Neural cell (in vitro differentiated cells): ENCODE measurements at regions not wholly inside any gene's neighbourhood (a gene's known extent, or its start where the extent isn't known, plus 50 kb on each side); places are given as distances from the start of the nearest gene placed in this dataset.

ENCODE experiments used
- H2AFZ ChIP-seq: fragments of 200-600, 300-800 bp; sonication (generic), shearing (Covaris generic); 2 replicates; pipeline ENCODE4 v1.6.0; 2014; ENCODE audit warnings: low read depth, mild to moderate bottlenecking, antibody characterized with exemption, low read length, moderate library complexity
- H3F3A ChIP-seq: fragments of 200-600 bp; shearing (Covaris generic); 2 replicates; pipeline ENCODE4 v1.6.1; 2016; ENCODE audit warnings: mild to moderate bottlenecking, moderate library complexity, mixed read lengths, antibody characterized with exemption, low read length; ENCODE audit not compliant: insufficient read depth, poor library complexity, severe bottlenecking
- H3K27ac ChIP-seq: fragments of 200-600, 300-800 bp; sonication (generic), shearing (Covaris generic); 2 replicates; pipeline ENCODE4 v1.5.1; 2014; ENCODE audit warnings: mild to moderate bottlenecking, low read length, moderate library complexity
- H3K27me3 ChIP-seq: fragments of 300-800, 200-600 bp; sonication (generic), shearing (Covaris generic); 2 replicates; pipeline ENCODE4 v1.6.0; 2014; ENCODE audit warnings: mild to moderate bottlenecking, low read depth, low read length, moderate library complexity; ENCODE audit not compliant: insufficient read depth
- H3K36me3 ChIP-seq: fragments of 300-800, 200-600 bp; sonication (generic), shearing (Covaris generic); 2 replicates; pipeline ENCODE4 v1.5.1; 2014; ENCODE audit warnings: mild to moderate bottlenecking, antibody characterized with exemption, low read length, moderate library complexity; ENCODE audit not compliant: insufficient read depth
- H3K4me2 ChIP-seq: fragments of 300-800, 200-600 bp; sonication (generic), shearing (Covaris generic); 2 replicates; pipeline ENCODE4 v1.6.0; 2014; ENCODE audit warnings: mild to moderate bottlenecking, low read length
- H3K4me3 ChIP-seq: fragments of 300-800, 200-600 bp; sonication (generic), shearing (Covaris generic); 2 replicates; pipeline ENCODE4 v1.5.1; 2014; ENCODE audit warnings: mild to moderate bottlenecking, low read length, moderate library complexity
- H3K79me2 ChIP-seq: fragments of 200-600 bp; shearing (Covaris generic); replicated peaks from 2 replicates; pipeline ENCODE4 v1.6.0; 2014; ENCODE audit warnings: mild to moderate bottlenecking, low read length, moderate library complexity; ENCODE audit not compliant: insufficient read depth
- H3K9ac ChIP-seq: fragments of 300-800, 200-600 bp; sonication (generic), shearing (Covaris generic); 2 replicates; pipeline ENCODE4 v1.6.1; 2016; ENCODE audit warnings: mild to moderate bottlenecking, low read length, mixed read lengths
- H3K9me2 ChIP-seq: fragments of 200-600 bp; shearing (Covaris generic); 2 replicates; pipeline ENCODE4 v1.6.1; 2016; ENCODE audit warnings: mild to moderate bottlenecking, low read length, mixed read lengths; ENCODE audit not compliant: insufficient read depth
- H3K9me3 ChIP-seq: fragments of 200-600, 300-800 bp; sonication (generic), shearing (Covaris generic); 2 replicates; pipeline ENCODE4 v1.6.1; 2016; ENCODE audit warnings: mild to moderate bottlenecking, mixed run types, low read length, moderate library complexity, mixed read lengths
- H4K20me1 ChIP-seq: fragments of 200-600 bp; shearing (Covaris generic); 2 replicates; pipeline ENCODE4 v1.6.1; 2016; ENCODE audit warnings: mild to moderate bottlenecking, mixed run types; ENCODE audit not compliant: insufficient read depth
- EP300 ChIP-seq: fragments of 450-650 bp; conservative IDR thresholded peaks from 2 replicates; pipeline ENCODE4 v1.6.1; 2014; ENCODE audit warnings: antibody characterized with exemption, mild to moderate bottlenecking, moderate library complexity; ENCODE audit not compliant: poor library complexity, severe bottlenecking
- EZH2 ChIP-seq: fragments of 200-600, 300-800 bp; shearing (Covaris generic), sonication (generic); IDR thresholded peaks from 2 replicates; pipeline ENCODE4 v1.6.1; 2014; ENCODE audit warnings: antibody characterized with exemption, low read length, borderline replicate concordance, mild to moderate bottlenecking; ENCODE audit not compliant: insufficient read depth, poor library complexity, severe bottlenecking
- MXI1 ChIP-seq: fragments of 450-650 bp; conservative IDR thresholded peaks from 2 replicates; pipeline ENCODE4 v1.6.1; 2014; ENCODE audit warnings: antibody characterized with exemption, mild to moderate bottlenecking; ENCODE audit not compliant: poor library complexity, severe bottlenecking
- POLR2AphosphoS5 ChIP-seq: IDR thresholded peaks from 2 replicates; pipeline ENCODE4 v1.6.1; 2012
- RAD21 ChIP-seq: fragments of 450-650 bp; conservative IDR thresholded peaks from 2 replicates; pipeline ENCODE4 v1.6.1; 2014; ENCODE audit warnings: antibody characterized with exemption, mild to moderate bottlenecking, moderate library complexity
- SMC3 ChIP-seq: fragments of 450-650 bp; conservative IDR thresholded peaks from 2 replicates; pipeline ENCODE4 v1.6.1; 2014; ENCODE audit warnings: antibody characterized with exemption, mild to moderate bottlenecking, moderate library complexity; ENCODE audit not compliant: poor library complexity
- TAF1 ChIP-seq: IDR thresholded peaks from 2 replicates; pipeline ENCODE4 v1.6.1; 2012; ENCODE audit warnings: low read depth
- TF ChIP-seq, protein P1 (sequence below): fragments of 450-650 bp; IDR thresholded peaks from 2 replicates; pipeline ENCODE4 v1.5.1; 2014; ENCODE audit warnings: antibody characterized with exemption, mild to moderate bottlenecking, moderate library complexity; ENCODE audit not compliant: poor library complexity, severe bottlenecking
- TF ChIP-seq, protein P2 (sequence below): IDR thresholded peaks from 2 replicates; pipeline ENCODE4 v1.6.1; 2012; ENCODE audit warnings: borderline replicate concordance

DNA sequence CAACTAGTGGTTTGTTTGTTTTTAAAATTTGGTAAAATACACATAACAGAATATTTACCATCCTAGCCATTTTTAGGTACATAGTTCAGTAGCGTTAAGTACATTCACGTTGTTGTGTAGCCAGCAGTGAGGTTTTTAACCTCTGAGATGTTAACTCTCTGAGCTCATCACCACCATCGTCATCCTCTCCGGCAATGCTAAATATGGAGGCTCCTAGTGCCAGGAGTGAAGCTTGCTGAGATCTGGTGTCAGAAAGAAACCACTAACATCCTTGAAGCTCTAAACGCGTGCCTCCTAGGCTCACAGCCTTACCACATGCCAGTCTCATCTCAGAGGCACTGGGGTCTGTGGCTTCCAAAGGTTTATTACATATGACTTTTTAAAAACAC lies 330.2 kb upstream of the B3GAT1 start:
- Histone ChIP-seq H3K36me3 (no peaks in the 10 kb centered on the region), H3F3A (no peaks in the 10 kb centered on the region), H3K9me3 (no peaks in the 10 kb centered on the region), H2AFZ (no peak overlapping the region), H3K27me3 (no peaks in the 10 kb centered on the region), H3K9me2 (no peaks in the 10 kb centered on the region), H3K79me2 (no peaks in the 10 kb centered on the region), H3K27ac (no peak overlapping the region), H3K4me2 (no peak overlapping the region), H3K4me3 (no peak overlapping the region), H3K9ac (no peak overlapping the region), H4K20me1 (no peaks in the 10 kb centered on the region)
- TF ChIP-seq MXI1: no peak
- TF ChIP-seq, protein P1, sequence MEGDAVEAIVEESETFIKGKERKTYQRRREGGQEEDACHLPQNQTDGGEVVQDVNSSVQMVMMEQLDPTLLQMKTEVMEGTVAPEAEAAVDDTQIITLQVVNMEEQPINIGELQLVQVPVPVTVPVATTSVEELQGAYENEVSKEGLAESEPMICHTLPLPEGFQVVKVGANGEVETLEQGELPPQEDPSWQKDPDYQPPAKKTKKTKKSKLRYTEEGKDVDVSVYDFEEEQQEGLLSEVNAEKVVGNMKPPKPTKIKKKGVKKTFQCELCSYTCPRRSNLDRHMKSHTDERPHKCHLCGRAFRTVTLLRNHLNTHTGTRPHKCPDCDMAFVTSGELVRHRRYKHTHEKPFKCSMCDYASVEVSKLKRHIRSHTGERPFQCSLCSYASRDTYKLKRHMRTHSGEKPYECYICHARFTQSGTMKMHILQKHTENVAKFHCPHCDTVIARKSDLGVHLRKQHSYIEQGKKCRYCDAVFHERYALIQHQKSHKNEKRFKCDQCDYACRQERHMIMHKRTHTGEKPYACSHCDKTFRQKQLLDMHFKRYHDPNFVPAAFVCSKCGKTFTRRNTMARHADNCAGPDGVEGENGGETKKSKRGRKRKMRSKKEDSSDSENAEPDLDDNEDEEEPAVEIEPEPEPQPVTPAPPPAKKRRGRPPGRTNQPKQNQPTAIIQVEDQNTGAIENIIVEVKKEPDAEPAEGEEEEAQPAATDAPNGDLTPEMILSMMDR: no peak
- TF ChIP-seq EP300: no peak
- TF ChIP-seq, protein P2, sequence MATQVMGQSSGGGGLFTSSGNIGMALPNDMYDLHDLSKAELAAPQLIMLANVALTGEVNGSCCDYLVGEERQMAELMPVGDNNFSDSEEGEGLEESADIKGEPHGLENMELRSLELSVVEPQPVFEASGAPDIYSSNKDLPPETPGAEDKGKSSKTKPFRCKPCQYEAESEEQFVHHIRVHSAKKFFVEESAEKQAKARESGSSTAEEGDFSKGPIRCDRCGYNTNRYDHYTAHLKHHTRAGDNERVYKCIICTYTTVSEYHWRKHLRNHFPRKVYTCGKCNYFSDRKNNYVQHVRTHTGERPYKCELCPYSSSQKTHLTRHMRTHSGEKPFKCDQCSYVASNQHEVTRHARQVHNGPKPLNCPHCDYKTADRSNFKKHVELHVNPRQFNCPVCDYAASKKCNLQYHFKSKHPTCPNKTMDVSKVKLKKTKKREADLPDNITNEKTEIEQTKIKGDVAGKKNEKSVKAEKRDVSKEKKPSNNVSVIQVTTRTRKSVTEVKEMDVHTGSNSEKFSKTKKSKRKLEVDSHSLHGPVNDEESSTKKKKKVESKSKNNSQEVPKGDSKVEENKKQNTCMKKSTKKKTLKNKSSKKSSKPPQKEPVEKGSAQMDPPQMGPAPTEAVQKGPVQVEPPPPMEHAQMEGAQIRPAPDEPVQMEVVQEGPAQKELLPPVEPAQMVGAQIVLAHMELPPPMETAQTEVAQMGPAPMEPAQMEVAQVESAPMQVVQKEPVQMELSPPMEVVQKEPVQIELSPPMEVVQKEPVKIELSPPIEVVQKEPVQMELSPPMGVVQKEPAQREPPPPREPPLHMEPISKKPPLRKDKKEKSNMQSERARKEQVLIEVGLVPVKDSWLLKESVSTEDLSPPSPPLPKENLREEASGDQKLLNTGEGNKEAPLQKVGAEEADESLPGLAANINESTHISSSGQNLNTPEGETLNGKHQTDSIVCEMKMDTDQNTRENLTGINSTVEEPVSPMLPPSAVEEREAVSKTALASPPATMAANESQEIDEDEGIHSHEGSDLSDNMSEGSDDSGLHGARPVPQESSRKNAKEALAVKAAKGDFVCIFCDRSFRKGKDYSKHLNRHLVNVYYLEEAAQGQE: no peak
- no peak for TF ChIP-seq RAD21
- no peak for TF ChIP-seq TAF1
- no peak for TF ChIP-seq POLR2AphosphoS5

DNA sequence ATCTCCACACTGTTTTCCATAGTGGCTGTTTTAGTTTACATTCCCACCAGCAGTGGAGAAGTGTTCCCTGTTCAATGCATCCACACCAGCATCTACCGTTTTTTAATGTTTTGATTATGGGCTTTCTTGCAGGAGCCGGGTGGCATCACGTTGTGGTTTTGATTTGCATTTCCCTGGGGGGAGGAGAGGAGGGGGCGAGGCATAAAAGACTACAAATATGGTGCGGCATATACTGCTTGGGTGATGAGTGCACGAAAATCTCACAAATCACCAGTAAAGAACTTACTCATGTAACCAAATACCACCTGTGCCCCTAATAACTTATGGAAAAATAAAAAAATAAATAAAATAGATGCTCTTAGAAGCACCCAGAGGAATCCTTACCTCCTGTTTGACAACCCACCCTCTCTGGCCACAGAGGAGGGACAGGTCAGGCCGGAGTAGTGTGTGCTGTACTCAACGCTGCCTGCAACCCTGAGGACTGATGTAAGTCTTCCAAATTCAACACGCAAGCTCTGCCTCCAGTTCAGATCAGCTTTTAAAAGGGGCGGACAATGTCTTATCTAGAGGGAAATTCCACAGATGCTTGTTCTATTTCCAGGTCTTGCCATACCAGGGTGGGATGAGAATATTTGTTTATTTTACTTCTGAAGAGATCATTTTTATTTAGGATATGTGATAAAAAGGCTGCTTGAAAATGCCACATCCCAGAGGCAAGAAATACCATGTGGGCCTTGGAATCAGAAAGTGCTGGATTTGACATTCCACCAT lies 329.6 kb upstream of the B3GAT1 start:
- Histone ChIP-seq H3K4me2 (no peak overlapping the region), H4K20me1 (no peaks in the 10 kb centered on the region), H3K27me3 (no peaks in the 10 kb centered on the region), H3K79me2 (no peaks in the 10 kb centered on the region), H3K9ac (no peak overlapping the region), H3K27ac (no peak overlapping the region), H2AFZ (no peak overlapping the region), H3K9me2 (no peaks in the 10 kb centered on the region), H3K9me3 (no peaks in the 10 kb centered on the region), H3K4me3 (no peak overlapping the region), H3F3A (no peaks in the 10 kb centered on the region), H3K36me3 (no peaks in the 10 kb centered on the region)
- TF ChIP-seq, protein P1: no peak
- no peak for TF ChIP-seq RAD21
- no peak for TF ChIP-seq EP300
- no peak for TF ChIP-seq SMC3
- no peak for TF ChIP-seq POLR2AphosphoS5
- no peak for TF ChIP-seq MXI1
- TF ChIP-seq, protein P2: no peak
- TF ChIP-seq TAF1: no peak
- no peak for TF ChIP-seq EZH2
